ENCODE measurements at regions not wholly inside any gene's neighbourhood (a gene's known extent, or its start where the extent isn't known, plus 50 kb on each side); places are given as distances from the start of the nearest gene placed in this dataset.
"Not testable (repeated sequence)": the region's sequence is repeated elsewhere in the genome, so short reads cannot be mapped to it uniquely, and the experiment has no call there.

DNA sequence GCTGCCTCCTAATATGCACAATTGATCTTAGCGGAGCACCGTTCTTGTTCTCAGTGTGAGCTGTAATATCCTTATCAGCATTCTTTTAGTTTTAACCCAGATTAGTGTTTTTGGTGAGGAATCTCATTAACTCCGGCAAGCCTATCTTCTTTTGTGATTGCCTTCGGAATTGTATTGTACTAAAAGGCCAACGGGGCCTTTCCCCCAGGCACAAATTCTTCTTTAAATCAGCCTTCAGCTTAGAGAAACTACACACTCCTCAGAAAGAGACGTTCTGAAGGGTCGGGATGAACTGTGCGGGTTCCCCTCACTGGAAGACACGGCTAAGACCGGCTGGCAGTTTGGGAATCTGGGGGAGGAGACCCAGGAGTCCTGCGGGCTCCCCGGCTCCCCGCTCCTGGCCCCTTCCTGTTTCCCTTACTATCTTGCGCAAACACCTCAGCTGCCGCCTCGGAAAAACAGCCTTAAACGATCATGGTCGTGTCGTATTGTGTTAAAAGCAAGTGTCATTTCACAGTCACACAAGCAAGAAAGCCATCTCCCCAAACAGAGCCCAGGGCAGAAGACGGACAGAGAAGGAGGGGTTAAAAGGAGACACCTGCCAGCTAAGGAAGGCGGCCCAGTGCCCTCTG lies 353.1 kb upstream of the IRX2 start:
- Histone ChIP-seq H3K36me3 (no peaks in the 10 kb centered on the region), H3K9me3 (no peaks in the 10 kb centered on the region), H3K27me3 (no peaks in the 10 kb centered on the region; the same call in 1 of the 2 replicates), H3K4me3 (no peak overlapping the region)
- no peak for DNase-seq

DNA sequence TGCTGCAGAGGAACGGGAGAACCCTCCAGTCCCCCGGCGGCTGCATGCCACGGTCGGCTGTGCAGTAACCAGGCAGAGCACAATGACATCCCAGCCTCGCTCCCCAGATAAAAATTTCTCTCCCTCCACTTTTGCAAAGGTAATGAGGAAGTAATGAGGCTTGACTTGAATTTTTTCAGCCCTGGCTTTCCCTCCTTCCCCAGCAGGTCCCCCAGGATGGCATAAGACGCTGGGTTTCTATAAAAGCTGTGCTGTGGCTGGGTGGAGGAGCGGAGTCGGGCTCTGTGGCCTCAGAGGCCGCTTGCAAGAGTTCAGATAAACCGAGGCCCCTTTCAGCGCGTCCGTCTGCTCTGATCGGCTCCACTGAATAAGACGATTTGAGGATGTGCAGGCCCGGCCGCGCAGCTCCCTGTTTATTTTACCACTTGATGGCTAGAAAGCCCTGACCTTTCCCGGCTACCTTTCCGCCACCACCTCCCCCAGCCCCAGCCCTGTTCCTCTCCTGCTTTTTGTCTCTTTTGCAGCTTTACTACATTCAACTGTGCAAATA lies 351.9 kb upstream of the IRX2 start:
- H3K9me3 ChIP-seq = no peaks in the 10 kb centered on the region
- no peak overlapping the region for H3K4me3 ChIP-seq
- DNase-seq = no peak
- H3K36me3 ChIP-seq = no peaks in the 10 kb centered on the region
- H3K27me3 ChIP-seq = no peaks in the 10 kb centered on the region; the same call in 1 of the 2 replicates

DNA sequence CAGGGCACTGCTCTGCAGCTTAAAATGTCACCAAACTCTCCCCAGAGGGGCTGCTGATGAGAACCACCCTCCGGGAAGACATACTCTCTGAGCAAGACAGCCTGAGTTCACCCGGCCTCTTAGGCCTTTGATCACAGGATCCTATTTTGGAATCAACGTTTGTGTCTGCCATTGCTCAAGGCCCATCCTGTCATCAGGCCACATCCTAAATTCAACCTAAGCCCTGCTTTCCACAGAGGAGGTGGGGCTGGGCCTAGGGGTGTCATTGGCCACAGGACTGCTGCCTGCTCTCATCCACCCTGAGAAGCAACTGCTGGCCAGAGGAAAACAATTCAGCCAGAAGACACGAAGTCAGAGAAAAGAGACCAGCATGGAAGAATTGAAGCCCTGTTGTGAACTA lies 351.1 kb upstream of the IRX2 start:
- peaks cover under 1% of the 10 kb centered on the region; the same call in 1 of the 2 replicates for H3K27me3 ChIP-seq
- H3K36me3 ChIP-seq = no peaks in the 10 kb centered on the region
- H3K4me3 ChIP-seq = no peak overlapping the region
- H3K9me3 ChIP-seq = no peaks in the 10 kb centered on the region
- no peak for DNase-seq

DNA sequence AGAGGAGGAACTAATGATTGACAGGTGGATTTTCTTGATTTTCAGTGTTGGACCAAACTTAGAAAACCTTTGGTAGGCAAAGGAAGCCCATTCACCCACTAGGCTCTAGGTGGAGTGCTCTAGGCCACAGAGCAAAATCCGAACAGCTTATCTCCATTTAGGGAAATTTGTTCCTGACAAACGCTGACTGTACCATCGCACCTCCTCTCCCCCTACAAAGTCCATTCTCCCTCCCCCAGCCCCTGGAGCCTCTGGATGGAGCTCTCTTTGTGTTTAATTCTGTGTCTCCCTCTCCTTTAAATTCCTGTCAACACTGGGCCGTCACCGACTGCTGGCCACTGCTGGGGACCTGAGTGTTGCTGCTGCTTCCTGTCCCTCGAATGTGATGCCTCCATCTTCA lies 350.1 kb upstream of the IRX2 start:
- no peak for DNase-seq
- Histone ChIP-seq H3K4me3 (no peak overlapping the region), H3K27me3 (peaks cover 3% of the 10 kb centered on the region; the same call in 1 of the 2 replicates), H3K36me3 (no peaks in the 10 kb centered on the region), H3K9me3 (no peaks in the 10 kb centered on the region)

DNA sequence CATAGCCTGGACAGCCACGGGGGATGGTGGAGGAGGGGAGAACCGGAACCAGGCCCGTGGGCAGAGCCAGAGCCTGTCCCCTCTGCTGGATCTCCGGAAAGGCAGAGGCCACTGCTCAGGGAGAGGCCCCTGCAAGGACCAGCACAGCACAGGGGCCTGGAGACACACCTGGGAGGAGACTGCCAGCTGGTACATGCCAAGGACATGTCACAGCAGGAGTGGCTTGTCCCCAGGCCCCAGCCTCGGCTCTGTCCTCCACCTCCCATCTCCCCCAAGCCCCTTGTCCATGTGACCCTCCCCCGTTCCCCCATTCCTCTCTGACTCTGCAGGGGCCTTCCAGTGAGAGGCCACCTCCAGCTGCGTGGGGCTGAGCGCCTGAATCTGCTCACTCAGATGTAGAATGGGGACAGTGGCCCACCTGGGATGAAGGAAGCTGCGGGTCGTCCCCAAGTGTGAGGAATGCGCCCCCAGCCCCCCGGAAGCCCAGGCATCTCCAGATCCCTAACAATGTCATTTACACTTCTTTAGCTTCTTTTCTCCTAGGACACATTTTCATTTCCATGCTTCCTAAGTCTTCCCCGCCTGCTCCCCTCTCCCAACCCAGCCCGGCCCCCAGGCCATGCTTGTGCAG lies 349.6 kb upstream of the IRX2 start:
- Histone ChIP-seq H3K36me3 (no peaks in the 10 kb centered on the region), H3K9me3 (no peaks in the 10 kb centered on the region), H3K27me3 (peaks cover 3% of the 10 kb centered on the region; the same call in 1 of the 2 replicates), H3K4me3 (no peak overlapping the region)
- no peak for DNase-seq

DNA sequence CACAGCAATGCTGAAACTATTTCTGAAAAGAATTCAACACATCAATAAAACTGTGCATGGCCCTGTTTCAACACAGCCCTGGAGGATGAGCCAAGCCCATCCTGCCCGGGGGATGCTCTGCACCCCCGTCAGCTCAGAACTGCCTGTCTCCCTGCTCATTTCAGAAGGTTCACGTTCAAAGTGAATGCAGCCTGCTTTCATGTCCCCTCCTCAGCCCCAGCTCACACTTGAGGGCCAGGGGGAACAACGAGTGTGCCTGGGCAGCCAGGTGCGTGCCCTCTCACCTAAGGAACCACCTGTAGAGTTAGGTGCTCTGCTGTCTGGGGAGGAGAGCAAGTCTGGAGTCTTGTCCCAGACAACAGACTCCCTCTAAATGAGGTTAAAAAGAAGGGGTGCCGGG lies 348.5 kb upstream of the IRX2 start:
- no peak overlapping the region for H3K4me3 ChIP-seq
- peaks cover 3% of the 10 kb centered on the region; the same call in 1 of the 2 replicates for H3K27me3 ChIP-seq
- no peaks in the 10 kb centered on the region for H3K36me3 ChIP-seq
- no peak for DNase-seq
- H3K9me3 ChIP-seq = no peaks in the 10 kb centered on the region

DNA sequence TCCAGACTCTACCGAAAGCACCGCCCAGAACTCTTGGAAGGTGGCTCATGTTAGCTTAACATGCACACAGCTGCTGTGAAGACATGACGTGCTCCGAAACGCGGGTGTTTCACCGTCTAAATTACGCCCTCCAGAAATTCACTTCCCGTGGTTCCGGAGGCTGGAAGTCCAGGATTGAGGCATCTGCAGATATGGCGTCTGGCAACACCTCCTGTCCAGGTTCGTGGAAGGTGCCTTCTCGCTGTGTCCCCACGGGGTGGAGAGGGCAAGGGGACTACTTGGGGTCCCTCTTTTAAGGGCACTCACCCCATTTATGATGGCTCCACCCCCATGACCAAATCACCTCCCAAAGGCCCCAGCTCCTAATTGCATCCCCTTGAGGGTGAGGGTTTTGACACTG lies 348.0 kb upstream of the IRX2 start:
- Histone ChIP-seq H3K9me3 (no peaks in the 10 kb centered on the region), H3K36me3 (no peaks in the 10 kb centered on the region), H3K4me3 (no peak overlapping the region), H3K27me3 (peaks cover 3% of the 10 kb centered on the region; the same call in 1 of the 2 replicates)
- no peak for DNase-seq

DNA sequence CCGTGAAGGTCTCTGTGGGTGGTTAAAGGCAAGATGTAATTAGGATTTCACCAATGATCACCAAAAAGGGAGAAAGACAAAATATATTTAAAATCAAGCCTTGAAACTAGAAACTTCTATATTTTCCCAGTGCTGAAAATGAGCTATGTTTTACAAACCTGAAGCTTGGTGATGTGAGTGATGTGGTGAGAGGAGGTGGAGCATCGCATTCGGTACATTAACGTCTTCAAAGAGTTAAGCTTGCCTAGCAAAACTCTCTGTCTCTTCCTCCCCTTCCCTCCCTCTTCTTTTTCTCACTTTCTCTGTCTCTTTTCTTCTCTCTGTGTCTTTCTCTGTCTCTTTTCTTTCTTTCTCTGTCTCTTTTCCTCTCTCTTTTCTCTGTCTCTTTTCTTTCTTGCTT lies 347.3 kb upstream of the IRX2 start:
- no peaks in the 10 kb centered on the region for H3K36me3 ChIP-seq
- no peak for DNase-seq
- no peaks in the 10 kb centered on the region for H3K9me3 ChIP-seq
- H3K27me3 ChIP-seq = peaks cover 3% of the 10 kb centered on the region; the same call in 1 of the 2 replicates
- H3K4me3 ChIP-seq = no peak overlapping the region

DNA sequence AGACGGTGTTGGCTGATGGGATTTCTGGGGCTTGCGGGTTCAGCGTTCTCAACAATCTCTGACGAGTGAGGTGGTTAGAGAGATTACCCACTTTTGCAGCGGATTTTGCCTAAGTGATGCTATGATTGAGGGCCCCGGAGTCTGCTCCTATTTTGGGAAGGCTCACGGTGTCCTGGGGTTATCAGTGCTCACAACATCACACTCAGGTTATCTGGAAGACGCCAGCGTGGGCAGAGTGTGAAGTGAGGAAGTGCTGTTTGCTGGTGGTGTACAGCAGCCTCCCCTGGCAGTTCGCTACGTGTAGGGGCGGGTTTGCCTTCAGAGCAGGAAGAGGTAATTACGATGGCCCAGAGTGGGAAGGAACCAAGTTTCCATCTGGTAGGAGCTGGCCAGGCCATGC lies 341.2 kb upstream of the IRX2 start:
- no peak overlapping the region for H3K4me3 ChIP-seq
- no peaks in the 10 kb centered on the region for H3K9me3 ChIP-seq
- no peaks in the 10 kb centered on the region for H3K36me3 ChIP-seq
- peaks cover 3% of the 10 kb centered on the region; the same call in 1 of the 2 replicates for H3K27me3 ChIP-seq
- no peak for DNase-seq

DNA sequence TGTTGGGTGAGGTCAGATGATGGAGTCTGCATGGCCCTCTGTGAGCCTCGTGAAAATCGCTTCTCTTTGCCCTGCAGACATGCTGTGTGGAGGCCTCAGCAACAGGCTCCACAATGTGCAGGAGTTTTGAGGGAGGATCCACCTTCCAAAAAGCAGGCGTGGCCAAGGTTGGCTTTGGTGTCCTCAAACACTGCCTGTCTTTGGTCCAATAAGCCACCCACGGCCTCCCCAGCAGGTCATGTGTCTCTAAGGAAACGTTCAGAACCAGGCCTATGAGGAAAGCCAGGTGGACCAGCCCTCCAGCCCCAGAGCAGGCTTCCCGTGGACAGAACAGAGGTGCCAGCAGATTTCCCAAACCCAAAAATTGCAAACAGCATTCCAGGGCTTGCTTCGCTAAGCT lies 340.7 kb upstream of the IRX2 start:
- H3K36me3 ChIP-seq = no peaks in the 10 kb centered on the region
- H3K4me3 ChIP-seq = no peak overlapping the region
- H3K9me3 ChIP-seq = no peaks in the 10 kb centered on the region
- H3K27me3 ChIP-seq = no peaks in the 10 kb centered on the region
- DNase-seq = no peak

DNA sequence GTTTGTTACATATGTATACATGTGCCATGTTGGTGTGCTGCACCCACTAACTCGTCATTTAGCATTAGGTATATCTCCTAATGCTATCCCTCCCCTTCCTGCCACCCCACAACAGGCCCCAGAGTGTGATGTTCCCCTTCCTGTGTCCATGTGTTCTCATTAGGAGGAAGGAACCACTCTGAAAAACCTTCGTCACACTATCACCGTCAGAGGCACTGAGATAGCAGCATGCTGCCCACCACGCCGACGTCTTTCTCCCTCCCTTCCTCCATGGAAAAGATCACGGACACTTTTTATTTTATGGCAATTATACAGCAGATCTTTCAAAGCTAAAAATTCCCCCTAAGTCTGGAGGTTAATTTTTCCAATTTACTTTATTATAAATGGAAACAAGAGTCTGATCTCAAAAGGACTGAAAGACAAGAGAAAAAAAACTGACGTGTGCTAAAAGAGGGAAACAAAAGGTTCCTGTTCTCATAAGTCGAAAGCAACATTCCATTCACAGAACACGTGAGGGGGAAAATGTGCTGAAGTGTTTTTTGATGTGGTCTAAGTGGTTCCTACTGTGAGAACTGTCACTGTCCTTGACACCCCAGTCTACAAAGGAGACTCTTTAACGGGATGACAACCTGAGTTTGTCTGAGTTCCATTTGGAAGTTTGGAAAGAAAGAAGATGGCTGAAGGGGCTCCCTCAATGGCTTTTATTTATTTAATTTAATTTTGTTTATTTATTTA lies 339.7 kb upstream of the IRX2 start:
- no peak for DNase-seq
- Histone ChIP-seq H3K4me3 (no peak overlapping the region), H3K27me3 (no peaks in the 10 kb centered on the region), H3K9me3 (no peaks in the 10 kb centered on the region), H3K36me3 (no peaks in the 10 kb centered on the region)

DNA sequence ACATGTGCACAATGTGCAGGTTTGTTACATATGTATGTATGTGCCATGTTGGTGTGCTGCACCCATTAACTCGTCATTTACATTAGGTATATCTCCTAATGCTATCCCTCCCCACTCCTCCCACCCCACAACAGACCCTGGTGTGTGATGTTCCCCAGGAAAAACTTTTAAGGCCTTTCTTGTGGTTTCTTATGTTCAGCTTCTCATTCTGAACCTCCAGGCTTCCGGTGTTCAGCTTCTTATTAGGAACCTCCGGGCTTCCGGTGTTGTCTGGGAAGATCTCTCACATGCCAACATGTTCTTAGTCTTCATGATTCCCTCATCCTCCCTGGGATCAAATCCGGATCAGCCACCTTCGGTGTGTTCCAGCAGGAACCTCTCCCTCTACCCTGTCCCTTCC lies 338.8 kb upstream of the IRX2 start:
- not testable (repeated sequence) for H3K27me3 ChIP-seq, H3K9me3 ChIP-seq, H3K4me3 ChIP-seq, H3K36me3 ChIP-seq, DNase-seq

DNA sequence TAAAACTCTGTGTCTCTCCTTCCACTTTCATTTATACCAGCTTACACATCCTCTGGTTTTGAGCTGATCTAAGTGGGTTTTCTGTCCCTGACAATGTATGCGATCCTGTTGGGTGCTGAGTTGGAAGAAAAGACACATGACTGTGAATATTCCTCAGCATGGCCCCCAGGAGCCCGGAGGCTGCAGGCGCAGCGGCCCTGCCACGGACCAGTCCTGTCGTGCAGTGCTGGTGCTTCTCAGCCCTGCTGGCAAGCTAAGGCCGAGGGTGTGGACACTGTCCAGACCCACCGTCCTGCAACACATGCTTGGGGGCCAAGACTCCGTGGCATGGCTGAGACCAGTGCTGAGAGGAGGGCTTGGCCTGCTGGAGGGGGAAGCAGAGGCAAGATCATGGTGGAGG lies 328.9 kb upstream of the IRX2 start:
- Histone ChIP-seq H3K27me3 (peaks cover 10% of the 10 kb centered on the region), H3K36me3 (no peaks in the 10 kb centered on the region), H3K9me3 (peaks cover 2% of the 10 kb centered on the region; the same call in 1 of the 2 replicates), H3K4me3 (no peak overlapping the region)
- no peak for DNase-seq

DNA sequence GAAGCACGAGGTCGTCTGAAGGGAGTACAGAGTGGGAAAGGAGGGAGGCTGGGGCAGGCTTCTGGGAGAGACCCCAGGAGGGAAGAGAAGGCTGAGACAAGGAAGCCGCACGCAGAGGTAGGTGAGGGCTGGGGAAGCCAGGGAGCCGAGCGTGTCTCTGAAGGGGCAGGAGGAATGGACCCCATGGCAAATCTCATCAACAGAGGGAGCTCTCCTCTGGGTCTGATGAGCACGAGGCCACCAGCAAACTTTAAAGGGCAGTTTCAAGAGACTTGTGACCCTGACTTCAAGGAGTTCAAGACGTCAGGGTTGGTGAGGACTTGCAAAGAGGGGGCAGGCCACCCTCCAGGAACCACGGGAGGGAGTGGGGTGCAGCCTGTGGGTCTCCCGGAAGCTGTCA lies 326.2 kb upstream of the IRX2 start:
- Histone ChIP-seq H3K4me3 (no peak overlapping the region), H3K9me3 (peaks cover 5% of the 10 kb centered on the region; the same call in 1 of the 2 replicates), H3K36me3 (no peaks in the 10 kb centered on the region), H3K27me3 (no peaks in the 10 kb centered on the region)
- DNase-seq = no peak

DNA sequence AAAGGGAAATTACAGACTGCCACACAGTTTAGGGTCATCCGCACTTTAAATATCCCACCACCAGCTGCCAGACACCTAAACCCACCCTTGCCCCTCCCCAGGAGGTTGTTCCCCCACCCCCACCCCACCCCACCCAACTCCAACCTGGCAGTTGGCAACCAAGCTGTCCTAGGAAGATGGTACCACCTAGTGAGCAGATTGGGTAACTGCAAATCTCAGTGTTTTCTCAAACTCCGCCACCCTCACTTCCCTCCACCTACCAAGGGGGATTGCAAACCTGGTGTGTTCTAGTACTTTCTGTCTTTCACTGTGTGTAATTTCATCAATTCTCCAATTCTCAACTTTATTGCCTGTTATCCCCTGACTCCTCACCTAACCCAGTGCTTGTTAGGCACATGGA lies 323.8 kb upstream of the IRX2 start:
- DNase-seq = no peak
- no peaks in the 10 kb centered on the region for H3K27me3 ChIP-seq
- peaks cover 7% of the 10 kb centered on the region for H3K9me3 ChIP-seq
- H3K36me3 ChIP-seq = no peaks in the 10 kb centered on the region
- no peak overlapping the region for H3K4me3 ChIP-seq

DNA sequence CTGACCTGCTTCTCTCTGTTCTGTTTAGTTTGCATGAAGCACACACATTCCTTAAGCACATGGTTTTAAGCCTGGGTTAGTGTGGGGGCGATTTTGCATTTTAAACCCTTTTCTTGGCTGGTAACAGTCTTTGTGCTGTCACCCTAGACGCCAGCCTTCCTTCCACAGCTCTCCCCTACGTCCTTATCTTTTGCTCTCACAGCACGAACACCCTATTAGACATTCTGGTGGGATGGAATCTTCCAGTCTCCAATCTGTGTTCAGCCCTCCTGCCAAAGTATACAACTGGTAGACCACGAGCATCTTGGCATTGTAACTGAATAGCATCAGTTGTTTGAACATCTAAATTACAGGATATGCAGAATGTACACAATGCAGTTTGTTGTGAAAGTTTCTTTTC lies 316.9 kb upstream of the IRX2 start:
- Histone ChIP-seq H3K36me3 (no peaks in the 10 kb centered on the region), H3K9me3 (peaks cover 2% of the 10 kb centered on the region; the same call in 1 of the 2 replicates), H3K4me3 (no peak overlapping the region), H3K27me3 (peaks cover 5% of the 10 kb centered on the region; the same call in 1 of the 2 replicates)
- DNase-seq = no peak

DNA sequence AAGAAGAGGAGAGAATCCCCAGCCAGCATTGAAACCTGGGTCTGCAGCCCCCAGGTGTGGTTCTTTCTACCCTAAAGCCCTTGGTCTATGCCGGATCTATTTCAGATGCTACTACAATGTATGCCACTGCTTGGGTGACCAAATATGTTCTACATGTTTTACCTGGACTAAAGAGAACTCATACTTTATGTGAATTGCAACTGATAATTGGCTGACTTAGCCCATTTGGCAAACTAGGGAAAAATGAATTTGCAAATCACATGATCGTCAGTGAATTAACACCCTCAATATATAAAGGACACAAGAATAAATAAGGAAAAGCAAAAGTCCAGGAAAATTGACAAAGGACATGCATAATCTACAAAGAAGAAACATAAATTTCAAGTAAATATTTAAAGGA lies 308.8 kb upstream of the IRX2 start:
- H3K9me3 ChIP-seq = no peaks in the 10 kb centered on the region
- no peaks in the 10 kb centered on the region for H3K36me3 ChIP-seq
- no peak overlapping the region for H3K4me3 ChIP-seq
- H3K27me3 ChIP-seq = peaks cover under 1% of the 10 kb centered on the region; the same call in 1 of the 2 replicates
- DNase-seq = no peak

All from MG63 (cell line).